ENCODE measurements at regions not wholly inside any gene's neighbourhood (a gene's known extent, or its start where the extent isn't known, plus 50 kb on each side); places are given as distances from the start of the nearest gene placed in this dataset.

- Histone ChIP-seq H3K9me3 (peaks cover 7% of the 10 kb centered on the region), H3K4me3 (ENCODE audit: low read depth, low read length) (no peak overlapping the region), H3K4me1 (no peaks in the 10 kb centered on the region), H3K27me3 (replicated peaks; ENCODE audit: control insufficient read depth, insufficient read depth, low read length) (no peaks in the 10 kb centered on the region), H3K36me3 (ENCODE audit: control insufficient read depth, insufficient read depth, low read length) (no peaks in the 10 kb centered on the region)
- no peaks in the 10 kb centered on the region for H3K36me3 Mint-ChIP-seq (ENCODE audit: insufficient read depth, unreplicated experiment)
- no TSS peak for BruUV-seq (replicated peaks)
- no peak overlapping the region for H3K27ac Mint-ChIP-seq (ENCODE audit: unreplicated experiment)
- DNase-seq = no peak
- POLR2A ChIA-PET = no interaction called here
- H3K4me1 Mint-ChIP-seq (ENCODE audit: low read depth, unreplicated experiment) = no peaks in the 10 kb centered on the region
- intact Hi-C loops (cut with micrococcal nuclease; ENCODE audit: unreplicated experiment) = no loop called here
- peaks cover 63% of the 10 kb centered on the region for H3K9me3 Mint-ChIP-seq (ENCODE audit: unreplicated experiment)
- H3K27me3 Mint-ChIP-seq (ENCODE audit: insufficient read depth, unreplicated experiment) = no peaks in the 10 kb centered on the region
- CTCF ChIA-PET = no interaction called here
- no peak for TF ChIP-seq CTCF (IDR thresholded peaks at IDR 0.05; ENCODE audit: insufficient read depth in 1 of 2, low read depth in 1 of 2, low read length in 1 of 2, severe bottlenecking in 1 of 2, unreplicated experiment in 1 of 2)
- H3K4me3 Mint-ChIP-seq (ENCODE audit: unreplicated experiment) = no peak overlapping the region
Measured at GRCh38 chr19:56955637-56956216, 115.2 kb upstream of the PEG3 start.

GRCh38 chr19:56956503-56957226 lies 116.1 kb upstream of the PEG3 start:
- POLR2A ChIA-PET = no interaction called here

GRCh38 chr19:56959205-56959604 lies 118.7 kb upstream of the PEG3 start:
- Mint-ChIP-seq H3K4me3 (ENCODE audit: unreplicated experiment) (no peak overlapping the region), H3K27ac (ENCODE audit: unreplicated experiment) (no peak overlapping the region), H3K36me3 (ENCODE audit: insufficient read depth, unreplicated experiment) (no peaks in the 10 kb centered on the region), H3K27me3 (ENCODE audit: insufficient read depth, unreplicated experiment) (no peaks in the 10 kb centered on the region), H3K9me3 (ENCODE audit: unreplicated experiment) (peaks cover 61% of the 10 kb centered on the region), H3K4me1 (ENCODE audit: low read depth, unreplicated experiment) (no peaks in the 10 kb centered on the region)
- H3K4me1 ChIP-seq = no peaks in the 10 kb centered on the region
- no peak for DNase-seq
- no peak for TF ChIP-seq CTCF (IDR thresholded peaks at IDR 0.05; ENCODE audit: insufficient read depth in 1 of 2, low read depth in 1 of 2, low read length in 1 of 2, severe bottlenecking in 1 of 2, unreplicated experiment in 1 of 2)
- ChIA-PET CTCF (no interaction called here), POLR2A (no interaction called here)
- H3K27me3 ChIP-seq (replicated peaks; ENCODE audit: control insufficient read depth, insufficient read depth, low read length) = no peaks in the 10 kb centered on the region
- H3K4me3 ChIP-seq (ENCODE audit: low read depth, low read length) = no peak overlapping the region
- no TSS peak for BruUV-seq (replicated peaks)
- no peaks in the 10 kb centered on the region for H3K36me3 ChIP-seq (ENCODE audit: control insufficient read depth, insufficient read depth, low read length)
- H3K9me3 ChIP-seq = peaks cover 14% of the 10 kb centered on the region
- intact Hi-C loops (cut with micrococcal nuclease; ENCODE audit: unreplicated experiment) = no loop called here

More at GRCh38 chr19:56956503-56957226, 116.1 kb upstream of the PEG3 start:
- no peak for TF ChIP-seq CTCF (IDR thresholded peaks at IDR 0.05; ENCODE audit: insufficient read depth in 1 of 2, low read depth in 1 of 2, low read length in 1 of 2, severe bottlenecking in 1 of 2, unreplicated experiment in 1 of 2)
- intact Hi-C loops (cut with micrococcal nuclease; ENCODE audit: unreplicated experiment) = no loop called here
- H3K27me3 Mint-ChIP-seq (ENCODE audit: insufficient read depth, unreplicated experiment) = no peaks in the 10 kb centered on the region
- no peak for DNase-seq
- no peaks in the 10 kb centered on the region for H3K4me1 Mint-ChIP-seq (ENCODE audit: low read depth, unreplicated experiment)
- no peak overlapping the region for H3K4me3 ChIP-seq (ENCODE audit: low read depth, low read length)
- no peaks in the 10 kb centered on the region for H3K36me3 Mint-ChIP-seq (ENCODE audit: insufficient read depth, unreplicated experiment)
- peaks cover 57% of the 10 kb centered on the region for H3K9me3 Mint-ChIP-seq (ENCODE audit: unreplicated experiment)
- H3K4me3 Mint-ChIP-seq (ENCODE audit: unreplicated experiment) = no peak overlapping the region
- H3K27ac Mint-ChIP-seq (ENCODE audit: unreplicated experiment) = no peak overlapping the region
- no peaks in the 10 kb centered on the region for H3K27me3 ChIP-seq (replicated peaks; ENCODE audit: control insufficient read depth, insufficient read depth, low read length)
- H3K4me1 ChIP-seq = no peaks in the 10 kb centered on the region
- no peaks in the 10 kb centered on the region for H3K36me3 ChIP-seq (ENCODE audit: control insufficient read depth, insufficient read depth, low read length)
- CTCF ChIA-PET = no interaction called here
- peaks cover 11% of the 10 kb centered on the region for H3K9me3 ChIP-seq
- no TSS peak for BruUV-seq (replicated peaks)
